Occipital lobe (tissue), 1 donor: ENCODE measurements at regions not wholly inside any gene's neighbourhood (a gene's known extent, or its start where the extent isn't known, plus 50 kb on each side); places are given as distances from the start of the nearest gene placed in this dataset.
"Not testable (repeated sequence)": the region's sequence is repeated elsewhere in the genome, so short reads cannot be mapped to it uniquely, and the experiment has no call there.

ENCODE experiments used
- DNase-seq: peaks from one replicate; lab custom pipeline; 2025; lab: John Stamatoyannopoulos, UW

DNA sequence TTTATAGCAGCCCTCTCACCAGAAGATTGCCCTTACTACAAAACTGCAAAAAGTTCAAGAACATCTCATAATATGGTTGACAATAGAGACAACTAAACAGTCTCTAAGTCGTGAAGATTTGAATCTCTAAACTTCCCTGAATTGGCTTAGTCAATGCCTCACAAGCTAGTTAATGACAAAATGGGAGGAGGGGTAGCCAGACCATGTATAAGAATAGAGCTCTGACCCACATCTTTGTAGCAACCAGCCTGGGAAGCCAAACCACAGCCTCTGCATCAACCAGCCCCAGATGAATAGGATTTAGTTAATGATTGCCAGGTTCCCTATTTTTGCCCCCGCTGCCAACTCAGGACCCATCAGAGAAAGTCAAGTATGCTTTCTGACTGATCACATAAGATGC is 1265.9 kb upstream of the PCDH10 start:
- DNase-seq: not testable (repeated sequence)

DNA sequence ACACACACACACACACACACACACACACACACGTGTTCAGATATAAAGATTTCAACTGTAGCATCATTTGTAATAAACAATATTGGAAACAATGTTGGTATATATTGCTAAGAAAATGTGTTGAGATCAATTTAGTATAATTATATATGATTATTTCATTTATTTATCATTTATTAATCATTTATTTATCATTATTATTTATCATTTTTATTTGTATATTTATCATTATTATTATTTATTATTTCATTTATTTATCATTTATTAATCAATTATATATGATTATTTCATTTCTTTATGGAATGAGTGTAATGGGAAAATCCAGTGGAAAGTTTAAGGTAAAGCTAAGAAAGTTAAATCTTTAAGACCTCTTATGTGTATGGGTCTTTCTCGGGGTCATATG is 1223.4 kb upstream of the PCDH10 start:
- DNase-seq: not testable (repeated sequence)

DNA sequence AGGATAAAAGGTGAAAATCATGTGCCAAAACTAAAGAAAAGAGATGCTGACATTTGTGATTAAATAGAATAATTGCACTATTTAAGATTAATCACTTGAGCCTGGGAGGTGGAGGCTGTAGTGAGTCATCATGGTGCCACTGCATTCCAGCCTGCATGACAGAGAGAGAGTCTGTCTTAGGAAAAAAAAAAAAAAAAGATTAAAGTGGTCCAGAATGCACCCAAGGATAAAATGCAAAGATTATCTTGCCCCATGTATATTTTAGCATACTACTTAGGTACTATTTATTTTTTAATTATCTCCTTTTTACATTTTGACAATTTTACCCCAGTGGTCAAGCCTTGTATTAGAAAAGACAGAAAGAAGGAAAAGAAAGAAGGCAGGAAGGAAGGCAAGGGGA is 1181.4 kb upstream of the PCDH10 start:
- not testable (repeated sequence) for DNase-seq

DNA sequence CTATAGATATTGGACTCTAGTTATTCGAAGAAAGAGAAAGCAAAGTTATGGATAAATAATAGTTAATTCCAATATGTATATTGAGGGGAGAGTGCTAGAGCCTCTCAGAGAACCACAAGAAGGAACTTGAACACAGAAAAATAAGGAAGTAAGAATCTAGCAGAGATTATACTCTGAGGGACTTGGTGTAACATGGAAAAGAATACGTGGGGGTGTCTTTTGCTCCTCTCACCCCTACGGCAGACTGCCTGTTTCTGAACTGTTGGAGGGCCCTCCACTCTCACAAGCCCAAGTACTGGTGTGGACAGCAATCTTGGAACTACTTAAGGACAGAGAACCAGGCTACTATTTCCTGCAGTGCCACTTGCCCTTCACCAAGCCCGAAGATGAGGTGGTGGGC is 1174.4 kb upstream of the PCDH10 start:
- DNase-seq: no peak

DNA sequence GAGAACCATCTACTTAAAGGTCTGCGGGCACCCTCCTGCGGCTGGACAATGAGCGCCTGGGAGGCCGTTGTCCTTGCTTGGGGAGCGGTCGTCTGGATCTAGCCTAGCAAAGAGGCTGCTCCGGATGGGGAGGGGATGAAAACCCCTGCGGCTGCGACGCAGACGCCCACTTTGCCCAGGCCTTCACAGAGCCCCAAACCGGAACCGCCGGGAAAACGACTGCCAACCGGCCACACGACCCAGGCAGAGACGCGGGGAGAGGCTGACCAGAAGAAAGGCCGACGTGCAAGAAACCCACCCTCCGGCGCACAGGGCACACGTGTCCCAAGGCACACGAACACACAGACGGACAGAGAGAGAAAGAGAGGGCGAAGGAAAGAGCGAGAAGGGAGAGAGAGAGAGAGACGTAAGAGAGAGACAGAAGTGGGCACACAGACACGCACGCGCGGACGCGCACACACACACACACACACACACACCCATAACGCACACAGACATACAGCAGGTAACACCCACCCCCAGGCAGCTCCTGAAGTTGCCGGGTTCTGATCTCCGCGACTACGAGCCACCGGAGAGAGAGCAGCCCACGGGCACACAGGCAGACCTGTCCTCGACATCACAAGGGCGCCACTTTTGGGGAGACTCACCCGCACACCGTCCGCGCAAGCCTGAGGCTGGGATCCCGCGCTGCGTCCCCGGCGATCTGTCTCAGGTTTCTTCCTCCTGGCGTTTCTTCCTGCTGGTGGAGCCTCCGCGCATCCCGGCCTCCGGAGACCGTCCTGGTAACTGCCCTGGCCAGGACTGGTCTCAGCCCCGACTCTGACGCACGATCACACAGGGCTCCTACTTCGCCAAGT is 1173.6 kb upstream of the PCDH10 start:
- DNase-seq: not testable (repeated sequence)

DNA sequence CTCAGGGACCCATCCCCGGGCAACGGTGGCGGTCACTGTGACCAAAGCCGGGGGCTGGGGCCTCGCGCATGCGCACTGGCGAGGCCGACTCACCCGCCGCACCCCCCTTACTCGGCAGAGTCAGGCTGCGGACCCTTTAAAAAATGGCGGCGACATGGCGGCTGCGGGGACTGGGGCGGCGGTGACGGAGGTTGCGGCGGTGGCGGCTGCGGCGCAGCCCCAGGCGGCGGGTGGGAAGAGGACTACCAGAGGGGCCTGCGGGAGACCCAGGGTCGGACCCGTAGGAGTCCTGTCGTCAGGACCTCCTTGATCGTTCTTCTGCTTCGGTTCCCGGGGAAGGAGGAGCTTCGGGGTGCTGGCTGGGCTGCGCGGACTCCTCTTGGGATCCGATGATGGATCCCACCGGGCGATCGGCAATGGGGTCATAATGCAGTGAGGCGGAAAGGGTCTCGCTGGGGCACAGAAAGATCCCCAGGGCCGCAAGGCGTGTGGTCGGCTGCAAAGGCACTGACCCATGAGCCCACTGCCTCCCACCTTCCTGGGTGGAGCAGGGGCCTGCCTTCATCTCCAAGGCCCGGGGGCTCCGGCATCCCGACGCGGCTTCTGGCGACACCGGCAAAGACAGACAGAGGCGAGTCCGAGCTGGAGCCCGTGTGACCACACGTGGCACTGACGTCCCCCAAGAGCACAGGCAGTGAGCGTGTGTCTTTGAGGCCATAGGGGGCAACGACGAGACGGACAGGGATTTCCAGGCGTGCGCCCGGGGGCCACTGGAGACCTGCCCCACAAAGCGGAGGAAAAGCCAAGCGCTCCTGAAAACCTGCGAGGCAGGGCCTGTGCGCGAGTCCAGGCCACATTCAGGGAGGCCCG is 1172.7 kb upstream of the PCDH10 start:
- not testable (repeated sequence) for DNase-seq

DNA sequence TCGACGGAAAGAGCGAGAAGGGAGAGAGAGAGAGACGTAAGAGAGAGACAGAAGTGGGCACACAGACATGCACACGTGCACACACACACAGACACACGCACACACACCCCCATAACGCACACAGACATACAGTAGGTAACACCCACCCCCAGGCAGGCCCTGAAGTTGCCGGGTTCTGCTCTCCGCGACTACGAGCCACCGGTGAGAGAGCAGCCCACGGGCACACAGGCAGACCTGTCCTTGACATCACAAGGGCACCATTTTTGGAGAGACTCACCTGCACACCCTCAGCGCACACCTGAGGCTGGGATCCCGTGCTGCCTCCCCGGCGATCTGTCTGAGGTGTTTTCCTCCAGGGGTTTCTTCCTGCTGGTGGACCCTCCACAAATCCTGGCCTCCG is 1171.0 kb upstream of the PCDH10 start:
- no peak for DNase-seq

DNA sequence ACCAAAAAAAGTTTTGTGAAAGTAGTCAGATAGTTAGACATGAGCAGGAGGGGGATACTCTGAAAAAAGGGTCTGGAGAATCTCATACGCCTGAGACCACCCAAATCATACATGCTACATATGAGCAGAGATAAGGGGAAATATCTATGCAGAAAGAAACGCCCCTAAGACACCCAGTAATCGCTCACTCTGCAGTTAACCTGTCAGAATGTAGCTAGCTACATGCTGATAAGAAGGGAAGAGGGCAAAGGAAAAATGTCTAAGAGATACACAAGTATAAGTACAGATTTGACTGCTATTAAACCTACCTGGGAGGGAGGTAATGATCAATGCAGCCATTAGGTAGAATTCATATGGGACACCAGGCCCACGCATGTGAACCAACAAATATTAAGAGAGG is 1159.5 kb upstream of the PCDH10 start:
- no peak for DNase-seq

DNA sequence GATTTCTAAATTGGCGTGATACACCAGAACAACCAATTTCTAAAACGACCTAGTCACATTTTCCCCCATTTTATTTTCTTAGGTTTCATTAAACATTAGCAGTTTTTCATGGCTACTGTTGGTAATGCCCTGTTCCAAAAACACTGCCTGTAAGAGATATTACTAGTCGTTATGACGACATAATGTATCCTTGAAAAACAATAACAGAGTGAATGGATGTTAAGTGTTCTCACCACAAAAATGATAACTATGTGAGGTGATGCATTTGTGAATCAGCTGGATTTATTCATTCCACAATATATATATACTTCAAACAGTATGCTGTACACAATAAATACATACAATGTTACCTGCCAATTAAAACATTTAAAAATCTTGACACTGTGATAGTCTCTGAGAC is 1147.6 kb upstream of the PCDH10 start:
- DNase-seq: no peak

DNA sequence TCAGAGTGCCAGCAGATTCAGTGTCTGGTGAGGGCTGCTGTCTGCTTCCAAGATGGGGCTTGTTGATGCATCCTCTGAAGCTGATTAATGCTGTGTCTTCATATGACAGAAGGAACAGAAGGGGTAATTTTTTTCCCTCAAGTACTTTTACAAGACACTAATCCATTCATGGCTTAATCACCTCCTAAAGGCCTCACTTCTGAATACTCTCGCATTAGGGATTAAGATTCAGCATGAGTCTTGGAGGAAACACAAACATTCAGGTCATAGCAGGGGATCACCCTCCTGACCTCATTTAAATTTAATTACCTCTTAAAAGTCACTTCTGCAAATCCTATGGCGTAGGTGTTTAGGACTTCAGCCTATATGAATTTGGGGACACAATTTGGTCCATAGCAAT is 1145.5 kb upstream of the PCDH10 start:
- no peak for DNase-seq

DNA sequence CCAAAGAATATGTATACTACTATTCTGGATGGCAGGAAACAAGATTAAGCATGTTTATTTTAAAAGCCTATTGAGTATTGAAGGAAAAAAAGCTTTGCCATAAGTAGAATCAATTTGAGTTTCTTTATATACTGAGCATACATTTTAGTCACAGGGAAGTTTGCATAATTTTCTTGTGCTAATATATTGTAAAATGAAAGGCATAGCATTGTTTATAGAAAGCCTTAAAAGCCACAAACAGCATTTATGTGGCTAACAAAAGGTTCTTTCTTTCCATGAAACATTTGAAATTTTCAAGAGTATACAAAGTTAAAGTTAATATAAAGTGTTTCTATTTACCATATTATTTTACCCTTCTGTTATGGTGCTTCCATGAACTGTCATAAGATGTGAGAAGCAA is 1133.8 kb upstream of the PCDH10 start:
- DNase-seq: no peak

DNA sequence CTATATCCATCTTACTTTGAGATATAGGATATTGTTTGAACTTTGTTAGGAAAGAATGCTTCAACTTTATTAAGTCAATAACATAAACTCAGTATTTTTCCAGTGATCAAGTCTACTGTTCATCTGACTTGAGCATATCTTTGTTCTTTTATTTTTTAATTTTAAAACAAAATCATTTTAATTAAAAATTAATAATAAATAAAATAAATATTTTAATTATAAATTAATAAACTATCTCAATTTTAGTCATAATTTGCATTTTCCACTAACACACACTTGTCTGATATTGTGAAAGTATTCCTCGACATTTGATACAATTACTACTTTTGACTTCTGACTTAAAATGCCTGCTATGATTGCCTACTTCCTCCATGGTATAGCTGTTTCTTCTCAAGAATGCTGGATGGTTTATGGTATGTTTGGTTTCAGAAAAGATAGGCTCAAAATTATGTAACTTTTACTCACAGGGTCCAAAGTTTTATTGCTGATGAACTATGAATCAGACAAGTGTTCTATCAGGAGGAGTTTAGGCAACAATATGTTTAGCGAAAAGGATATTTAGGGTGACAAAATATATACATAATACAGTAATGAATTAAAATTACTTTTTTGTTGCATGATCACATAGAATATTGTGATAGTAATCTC is 1132.3 kb upstream of the PCDH10 start:
- no peak for DNase-seq

DNA sequence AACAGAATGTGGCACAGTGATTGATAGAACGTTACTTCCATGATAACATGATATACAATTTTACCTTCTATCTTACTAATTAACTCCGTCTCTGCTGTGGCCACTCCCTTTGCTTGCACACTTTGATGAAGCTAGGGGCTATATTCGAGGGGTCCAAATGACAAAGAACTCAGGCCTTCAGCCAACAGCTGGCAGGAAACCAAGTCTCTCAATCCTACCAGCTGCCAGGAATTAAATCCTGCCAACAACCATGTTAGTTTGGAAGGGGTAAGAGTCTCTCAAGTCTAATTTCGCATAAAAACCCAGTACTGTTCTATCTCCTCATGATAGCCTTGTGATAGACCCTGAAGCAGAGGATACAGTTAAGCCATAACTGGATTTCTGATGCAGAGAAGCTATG is 1122.9 kb upstream of the PCDH10 start:
- DNase-seq: no peak

DNA sequence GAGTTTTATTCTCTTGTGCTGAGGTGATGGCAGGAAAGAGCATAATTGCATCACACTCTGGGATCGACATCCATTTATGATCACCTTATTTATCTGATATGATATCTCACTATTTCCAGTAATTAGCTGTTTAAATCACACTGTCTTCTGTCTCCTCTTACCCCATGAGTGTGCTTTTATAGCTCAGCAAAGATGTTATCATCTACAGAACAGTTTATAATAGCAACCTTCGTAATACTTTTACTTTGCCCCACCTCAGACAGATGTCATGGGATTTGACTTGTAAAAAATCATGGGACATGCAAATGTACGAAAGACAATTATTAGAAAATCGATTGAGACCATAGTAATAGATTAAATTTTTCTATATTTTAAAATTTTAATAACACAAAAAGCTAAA is 1122.3 kb upstream of the PCDH10 start:
- DNase-seq: no peak

DNA sequence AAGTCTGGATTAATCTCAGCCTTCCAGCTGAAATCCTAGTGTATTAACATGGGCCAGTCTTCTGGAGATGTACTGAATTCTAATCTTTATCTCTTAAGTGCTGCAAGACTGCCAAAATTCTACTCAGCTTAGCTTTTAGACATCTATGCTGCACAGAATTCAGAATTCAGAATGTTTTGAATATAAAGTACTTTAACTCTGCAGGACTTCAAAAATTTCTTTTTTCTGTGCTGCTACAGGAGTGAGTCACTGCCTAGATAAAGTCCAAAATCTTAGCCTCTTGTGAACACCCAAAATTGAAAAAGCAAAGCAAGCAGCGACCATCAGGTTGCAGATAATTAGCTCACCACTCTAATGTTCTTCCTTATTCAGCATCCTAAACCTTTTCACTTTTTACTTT is 1092.6 kb upstream of the PCDH10 start:
- no peak for DNase-seq

DNA sequence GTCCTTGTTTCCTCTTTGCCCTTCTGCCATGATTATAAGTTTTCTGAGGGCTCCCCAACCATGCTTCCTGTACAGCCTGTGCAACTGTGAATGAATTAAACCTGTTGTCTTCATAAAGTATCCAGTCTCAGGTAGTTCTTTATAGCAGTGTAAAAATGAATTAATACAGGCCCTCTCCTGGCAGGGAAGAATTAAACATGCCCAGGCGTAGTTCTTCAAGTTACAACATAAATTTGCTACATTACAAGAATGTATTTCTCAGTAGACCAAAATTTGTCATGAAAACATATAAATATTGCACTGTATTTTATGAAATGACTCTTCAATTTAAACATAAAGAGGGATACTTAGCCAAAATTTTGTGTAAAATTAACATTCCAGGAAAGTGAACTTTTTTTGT is 1089.9 kb upstream of the PCDH10 start:
- no peak for DNase-seq

DNA sequence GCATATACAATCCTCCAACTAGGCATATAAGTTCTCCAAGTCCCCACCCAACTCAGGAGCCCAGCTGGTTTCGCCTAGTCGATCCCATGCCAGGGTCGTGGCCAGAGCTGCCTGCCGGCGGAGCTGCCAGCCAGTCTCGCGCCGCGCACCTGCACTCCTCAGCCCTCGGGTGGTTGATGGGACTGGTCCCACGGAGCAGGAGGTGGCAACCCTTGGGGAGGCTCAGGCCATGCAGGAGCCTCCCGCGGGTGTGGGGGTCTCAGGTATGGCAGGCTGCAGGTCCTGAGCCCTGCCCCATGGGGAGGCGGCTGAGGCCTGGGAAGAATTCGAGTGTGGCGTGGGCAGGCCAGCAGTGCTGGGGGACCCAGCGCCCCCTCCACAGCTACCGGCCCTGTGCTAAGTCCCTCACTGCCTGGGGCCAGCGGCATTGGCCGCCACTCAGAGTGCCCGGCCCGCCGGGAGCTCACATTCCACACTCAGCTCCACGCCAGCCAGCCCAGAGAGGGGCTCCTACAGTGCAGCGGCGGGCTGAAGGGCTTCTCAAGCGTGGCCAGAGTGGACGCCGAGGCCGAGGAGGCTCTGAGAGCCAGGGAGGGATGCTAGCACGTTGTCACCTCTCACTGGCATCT is 1086.4 kb upstream of the PCDH10 start:
- no peak for DNase-seq

DNA sequence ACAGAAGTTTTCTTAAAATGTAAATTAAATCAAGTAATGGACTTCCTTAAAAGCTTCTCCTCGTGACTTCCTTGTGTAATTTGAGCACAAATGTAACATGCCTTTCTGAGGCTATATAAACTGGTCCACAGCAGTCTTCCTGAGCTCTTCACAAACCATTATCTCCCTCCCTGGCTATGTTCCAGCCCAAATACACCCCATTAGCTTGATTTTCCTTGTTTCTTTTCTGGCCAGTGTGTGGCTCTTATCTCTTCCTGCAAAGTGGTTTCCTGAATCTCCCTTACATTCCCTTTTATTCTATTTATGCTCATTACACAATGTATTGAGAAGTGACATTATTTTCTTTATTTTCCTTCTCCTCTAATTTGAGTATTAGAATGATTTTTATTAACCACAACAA is 1085.3 kb upstream of the PCDH10 start:
- DNase-seq: no peak

DNA sequence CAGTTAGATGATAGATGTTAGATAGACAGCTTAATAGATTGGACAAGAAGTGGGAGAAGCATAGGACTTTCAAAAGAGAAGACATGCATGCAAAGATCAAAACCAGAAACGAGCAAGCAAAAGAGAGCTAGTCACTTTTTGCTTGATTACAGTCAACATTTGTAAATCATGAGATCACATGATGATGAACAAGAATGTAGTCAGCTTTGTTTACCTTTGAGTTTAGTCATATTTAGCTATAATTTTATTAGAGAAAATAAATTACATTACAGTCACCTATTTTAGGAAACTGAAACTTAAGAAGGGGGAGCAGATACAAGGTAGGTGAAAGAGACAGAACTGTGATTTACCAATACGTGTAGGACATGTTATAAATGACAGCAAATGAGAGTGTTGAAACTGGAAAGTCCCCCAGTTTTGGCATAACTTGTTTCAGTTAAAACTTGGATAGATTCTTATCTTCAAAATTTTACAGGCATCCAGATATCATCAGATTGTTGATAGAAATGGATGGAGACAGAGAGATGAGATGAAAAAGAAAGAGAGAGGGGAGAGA is 1083.1 kb upstream of the PCDH10 start:
- no peak for DNase-seq

DNA sequence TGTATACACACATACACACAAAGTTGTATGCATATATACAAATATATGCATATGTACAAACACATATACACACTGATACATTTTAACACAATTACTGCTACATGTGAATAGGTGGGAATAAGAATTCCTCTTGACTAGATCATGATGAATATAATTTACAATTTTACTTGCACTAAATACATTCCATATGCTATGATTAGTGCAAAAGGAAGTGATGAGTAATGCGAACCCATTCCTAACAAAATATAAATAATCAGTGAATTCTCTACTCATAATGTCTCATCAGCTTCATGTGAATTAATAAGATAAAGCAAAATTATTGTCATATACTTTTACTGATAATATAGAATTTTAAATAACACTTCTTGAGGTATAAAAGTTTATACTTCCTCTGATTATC is 1077.3 kb upstream of the PCDH10 start:
- no peak for DNase-seq

DNA sequence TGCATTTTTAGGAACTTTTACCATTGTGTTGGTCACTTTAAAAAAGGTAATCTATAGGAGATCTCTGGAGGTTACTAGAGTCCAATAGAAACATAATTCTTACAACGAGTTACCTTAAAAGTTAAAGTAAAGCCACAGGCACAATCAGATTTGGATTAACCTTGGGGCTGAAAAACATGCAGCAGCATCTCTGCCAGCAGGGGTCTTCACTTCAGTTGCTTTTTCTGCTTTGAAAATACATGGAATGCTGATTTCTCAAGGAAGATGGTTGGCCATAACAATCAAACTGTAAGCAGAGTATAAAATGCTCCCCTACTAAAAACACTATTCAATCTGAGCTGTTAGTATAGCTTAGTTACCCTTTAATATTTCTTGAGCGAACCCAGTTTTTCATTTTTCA is 1072.3 kb upstream of the PCDH10 start:
- no peak for DNase-seq
